WI38 (cell line): ENCODE measurements at regions not wholly inside any gene's neighbourhood (a gene's known extent, or its start where the extent isn't known, plus 50 kb on each side); places are given as distances from the start of the nearest gene placed in this dataset.
"Not testable (repeated sequence)": the region's sequence is repeated elsewhere in the genome, so short reads cannot be mapped to it uniquely, and the experiment has no call there.

Source experiments
- H3K4me3 ChIP-seq: 2 replicates; pipeline ENCODE4 v1.5.1; 2011; ENCODE audit warnings: low read depth, mild to moderate bottlenecking, control low read depth, low read length

- H3K4me3 ChIP-seq: not testable (repeated sequence)
These were observed 294.5 kb downstream of the GOLGA6L6 start for GRCh38 chr15:20247137-20247536.

- H3K4me3 ChIP-seq: not testable (repeated sequence)
These were observed 295.0 kb downstream of the GOLGA6L6 start for GRCh38 chr15:20246624-20247023.

GRCh38 chr15:20245856-20246255 is 295.7 kb downstream of the GOLGA6L6 start:
- H3K4me3 ChIP-seq: not testable (repeated sequence)

GRCh38 chr15:20244792-20245191 is 296.8 kb downstream of the GOLGA6L6 start:
- not testable (repeated sequence) for H3K4me3 ChIP-seq

- H3K4me3 ChIP-seq: not testable (repeated sequence)
These were observed 297.9 kb downstream of the GOLGA6L6 start for GRCh38 chr15:20243486-20244240.

GRCh38 chr15:20240366-20240917 is 301.2 kb downstream of the GOLGA6L6 start:
- not testable (repeated sequence) for H3K4me3 ChIP-seq

- H3K4me3 ChIP-seq: not testable (repeated sequence)
These were observed 302.4 kb downstream of the GOLGA6L6 start for GRCh38 chr15:20239186-20239585.

- not testable (repeated sequence) for H3K4me3 ChIP-seq
These were observed 304.2 kb downstream of the GOLGA6L6 start for GRCh38 chr15:20237256-20238020.

GRCh38 chr15:20235728-20236127 is 305.9 kb downstream of the GOLGA6L6 start:
- not testable (repeated sequence) for H3K4me3 ChIP-seq

- H3K4me3 ChIP-seq: not testable (repeated sequence)
These were observed 307.5 kb downstream of the GOLGA6L6 start for GRCh38 chr15:20234006-20234540.

- not testable (repeated sequence) for H3K4me3 ChIP-seq
These were observed 309.1 kb downstream of the GOLGA6L6 start for GRCh38 chr15:20232457-20232856.

GRCh38 chr15:20230656-20231055 is 310.9 kb downstream of the GOLGA6L6 start:
- H3K4me3 ChIP-seq: not testable (repeated sequence)

GRCh38 chr15:20228791-20229190 is 312.8 kb downstream of the GOLGA6L6 start:
- not testable (repeated sequence) for H3K4me3 ChIP-seq

- H3K4me3 ChIP-seq: not testable (repeated sequence)
These were observed 314.3 kb downstream of the GOLGA6L6 start for GRCh38 chr15:20227119-20227853.

GRCh38 chr15:20226531-20226930 is 315.1 kb downstream of the GOLGA6L6 start:
- not testable (repeated sequence) for H3K4me3 ChIP-seq

- H3K4me3 ChIP-seq: not testable (repeated sequence)
These were observed 320.5 kb downstream of the GOLGA6L6 start for GRCh38 chr15:20221063-20221462.

- H3K4me3 ChIP-seq: not testable (repeated sequence)
These were observed 322.4 kb downstream of the GOLGA6L6 start for GRCh38 chr15:20219171-20219570.

GRCh38 chr15:20215700-20216099 is 325.9 kb downstream of the GOLGA6L6 start:
- not testable (repeated sequence) for H3K4me3 ChIP-seq

- H3K4me3 ChIP-seq: not testable (repeated sequence)
These were observed 327.5 kb downstream of the GOLGA6L6 start for GRCh38 chr15:20214101-20214500.

GRCh38 chr15:20211508-20211907 is 330.1 kb downstream of the GOLGA6L6 start:
- not testable (repeated sequence) for H3K4me3 ChIP-seq

- H3K4me3 ChIP-seq: not testable (repeated sequence)
These were observed 331.6 kb downstream of the GOLGA6L6 start for GRCh38 chr15:20209973-20210372.
